ENCODE measurements at regions not wholly inside any gene's neighbourhood (a gene's known extent, or its start where the extent isn't known, plus 50 kb on each side); places are given as distances from the start of the nearest gene placed in this dataset.

- TF ChIP-seq TAF1 (IDR thresholded peaks at IDR 0.05; ENCODE audit: borderline replicate concordance, insufficient read depth, low read length) (no peak), POLR2AphosphoS5 (IDR thresholded peaks at IDR 0.05; ENCODE audit: low read depth, low read length) (no peak)
Observed at GRCh38 chr13:44136696-44137268, 236.8 kb upstream of the SERP2 start.

Measured in PFSK-1 (cell line).